HG02840 (cell line): ENCODE measurements at regions not wholly inside any gene's neighbourhood (a gene's known extent, or its start where the extent isn't known, plus 50 kb on each side); places are given as distances from the start of the nearest gene placed in this dataset.
"Not testable (repeated sequence)": the region's sequence is repeated elsewhere in the genome, so short reads cannot be mapped to it uniquely, and the experiment has no call there.

Source experiments
- ATAC-seq: cut with Tn5 transposase; IDR thresholded peaks from one replicate; pipeline ENCODE4 v1.9.1; 2021; ENCODE audit warnings: mild to moderate bottlenecking, moderate library complexity, moderate number of reproducible peaks; ENCODE audit not compliant: unreplicated experiment, low FRiP score

- no peak for ATAC-seq
Measured at GRCh38 chr4:124055896-124056295, 656.6 kb downstream of the ANKRD50 start.

- no peak for ATAC-seq
Measured at GRCh38 chr4:124060261-124060918, 652.1 kb downstream of the ANKRD50 start.

GRCh38 chr4:124061413-124061812 is 651.1 kb downstream of the ANKRD50 start:
- no peak for ATAC-seq

- no peak for ATAC-seq
Measured at GRCh38 chr4:124065422-124065821, 647.1 kb downstream of the ANKRD50 start.

- ATAC-seq, result no peak
Measured at GRCh38 chr4:124065936-124066335, 646.6 kb downstream of the ANKRD50 start.

GRCh38 chr4:124066595-124066994 is 645.9 kb downstream of the ANKRD50 start:
- ATAC-seq, result no peak

- ATAC-seq, result no peak
Measured at GRCh38 chr4:124067046-124067445, 645.5 kb downstream of the ANKRD50 start.

- no peak for ATAC-seq
Measured at GRCh38 chr4:124070688-124071484, 641.6 kb downstream of the ANKRD50 start.

- ATAC-seq, result not testable (repeated sequence)
Measured at GRCh38 chr4:124075276-124075675, 637.3 kb downstream of the ANKRD50 start.

GRCh38 chr4:124079174-124079780 is 633.3 kb downstream of the ANKRD50 start:
- no peak for ATAC-seq

GRCh38 chr4:124083711-124084110 is 628.8 kb downstream of the ANKRD50 start:
- ATAC-seq, result no peak

GRCh38 chr4:124085561-124086180 is 626.9 kb downstream of the ANKRD50 start:
- ATAC-seq, result no peak

- no peak for ATAC-seq
Measured at GRCh38 chr4:124090021-124090420, 622.5 kb downstream of the ANKRD50 start.

- no peak for ATAC-seq
Measured at GRCh38 chr4:124092101-124092500, 620.4 kb downstream of the ANKRD50 start.

GRCh38 chr4:124092541-124092984 is 620.0 kb downstream of the ANKRD50 start:
- no peak for ATAC-seq

- no peak for ATAC-seq
Measured at GRCh38 chr4:124095621-124096020, 616.9 kb downstream of the ANKRD50 start.

- ATAC-seq, result no peak
Measured at GRCh38 chr4:124096290-124096689, 616.2 kb downstream of the ANKRD50 start.

- no peak for ATAC-seq
Measured at GRCh38 chr4:124097447-124097846, 615.1 kb downstream of the ANKRD50 start.

- ATAC-seq, result no peak
Measured at GRCh38 chr4:124104101-124104500, 608.4 kb downstream of the ANKRD50 start.

- ATAC-seq, result no peak
Measured at GRCh38 chr4:124104628-124105027, 607.9 kb downstream of the ANKRD50 start.

- ATAC-seq, result no peak
Measured at GRCh38 chr4:124105212-124105611, 607.3 kb downstream of the ANKRD50 start.
